ENCODE measurements at regions not wholly inside any gene's neighbourhood (a gene's known extent, or its start where the extent isn't known, plus 50 kb on each side); places are given as distances from the start of the nearest gene placed in this dataset.
A peak's percentile ranks its signal among the peaks of the same experiment; 100 is the strongest.
"Not testable (repeated sequence)": the region's sequence is repeated elsewhere in the genome, so short reads cannot be mapped to it uniquely, and the experiment has no call there.

- no peak for TF ChIP-seq CTCF (conservative IDR thresholded peaks at IDR 0.05; ENCODE audit: low read depth, low read length)
- no peak for DNase-seq (ENCODE audit: low read depth)
- no peak overlapping the region for H3K4me3 ChIP-seq (ENCODE audit: low read length)
Measured at GRCh38 chr2:125324273-125324672, 1299.2 kb downstream of the CNTNAP5 start.

GRCh38 chr2:125330133-125330532 is 1305.0 kb downstream of the CNTNAP5 start:
- TF ChIP-seq CTCF (conservative IDR thresholded peaks at IDR 0.05; ENCODE audit: low read depth, low read length), result no peak

GRCh38 chr2:125341353-125341752 is 1314.6 kb upstream of the GYPC start:
- no peak for TF ChIP-seq CTCF (conservative IDR thresholded peaks at IDR 0.05; ENCODE audit: low read depth, low read length)
- H3K4me3 ChIP-seq (ENCODE audit: low read length), result no peak overlapping the region
- no peak for DNase-seq (ENCODE audit: low read depth)

More at GRCh38 chr2:125330133-125330532, 1305.0 kb downstream of the CNTNAP5 start:
- no peak overlapping the region for H3K4me3 ChIP-seq (ENCODE audit: low read length)
- no peak for DNase-seq (ENCODE audit: low read depth)

DNA sequence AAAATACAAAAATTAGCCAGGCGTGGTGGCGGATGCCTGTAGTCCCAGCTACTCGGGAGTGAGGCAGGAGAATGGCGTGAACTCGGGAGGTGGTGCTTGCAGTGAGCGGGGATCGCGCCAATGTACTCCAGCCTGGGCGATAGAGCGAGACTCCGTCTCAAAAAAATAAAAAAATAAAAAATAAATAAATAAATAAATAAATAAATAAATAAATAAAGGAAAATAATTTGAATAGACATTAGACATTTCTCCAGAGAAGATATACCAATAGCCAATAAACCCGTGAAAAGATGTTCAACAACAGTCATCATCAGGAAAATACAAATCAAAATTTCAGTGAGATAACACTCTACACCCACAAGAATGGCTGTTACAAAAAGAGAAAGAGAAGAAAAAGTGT is 1302.4 kb upstream of the GYPC start:
- H3K4me3 ChIP-seq (ENCODE audit: low read length); DNase-seq (ENCODE audit: low read depth): not testable (repeated sequence)

GRCh38 chr2:125364192-125364983 is 1291.6 kb upstream of the GYPC start:
- no peak overlapping the region for H3K4me3 ChIP-seq (ENCODE audit: low read length)
- TF ChIP-seq CTCF (conservative IDR thresholded peaks at IDR 0.05; ENCODE audit: low read depth, low read length), result peak; percentile 14
- DNase-seq (ENCODE audit: low read depth), result no peak

GRCh38 chr2:125364984-125365265 is 1291.0 kb upstream of the GYPC start:
- no peak overlapping the region for H3K4me3 ChIP-seq (ENCODE audit: low read length)

DNA sequence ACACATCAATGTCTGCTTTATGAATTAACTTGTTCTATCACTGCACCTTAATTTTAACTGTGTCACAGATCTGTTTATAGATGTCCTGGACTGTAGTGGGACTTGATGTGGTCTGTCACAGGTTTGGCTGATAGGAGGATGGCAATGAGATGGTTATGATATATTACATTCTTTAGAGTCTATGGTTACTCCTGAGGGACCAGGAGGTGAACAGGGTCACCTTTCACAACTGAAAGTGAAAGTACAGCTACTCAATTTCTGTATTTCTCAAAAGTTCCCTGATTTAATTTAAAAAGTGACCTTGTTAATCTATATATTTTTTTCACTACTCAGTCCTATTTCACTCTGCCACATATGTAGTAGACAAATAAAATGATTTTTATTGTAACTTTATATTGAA is 1284.1 kb upstream of the GYPC start:
- DNase-seq (ENCODE audit: low read depth), result no peak
- H3K4me3 ChIP-seq (ENCODE audit: low read length), result no peak overlapping the region
- TF ChIP-seq CTCF (conservative IDR thresholded peaks at IDR 0.05; ENCODE audit: low read depth, low read length), result no peak

More at GRCh38 chr2:125364984-125365265, 1291.0 kb upstream of the GYPC start:
- no peak for TF ChIP-seq CTCF (conservative IDR thresholded peaks at IDR 0.05; ENCODE audit: low read depth, low read length)
- no peak for DNase-seq (ENCODE audit: low read depth)
